ENCODE measurements at regions not wholly inside any gene's neighbourhood (a gene's known extent, or its start where the extent isn't known, plus 50 kb on each side); places are given as distances from the start of the nearest gene placed in this dataset.

- TF ChIP-seq EZH2phosphoT487 (conservative IDR thresholded peaks at IDR 0.05; ENCODE audit: low read length) = no peak
- no peak for TF ChIP-seq CTCF (IDR thresholded peaks at IDR 0.05; ENCODE audit: insufficient read depth, low read length, poor library complexity, severe bottlenecking)
Measured at GRCh38 chr10:53395449-53395848, 622.9 kb upstream of the MBL2 start.

All from SU-DHL-6 (cell line).